ENCODE measurements at regions not wholly inside any gene's neighbourhood (a gene's known extent, or its start where the extent isn't known, plus 50 kb on each side); places are given as distances from the start of the nearest gene placed in this dataset.
"Not testable (repeated sequence)": the region's sequence is repeated elsewhere in the genome, so short reads cannot be mapped to it uniquely, and the experiment has no call there.

DNA sequence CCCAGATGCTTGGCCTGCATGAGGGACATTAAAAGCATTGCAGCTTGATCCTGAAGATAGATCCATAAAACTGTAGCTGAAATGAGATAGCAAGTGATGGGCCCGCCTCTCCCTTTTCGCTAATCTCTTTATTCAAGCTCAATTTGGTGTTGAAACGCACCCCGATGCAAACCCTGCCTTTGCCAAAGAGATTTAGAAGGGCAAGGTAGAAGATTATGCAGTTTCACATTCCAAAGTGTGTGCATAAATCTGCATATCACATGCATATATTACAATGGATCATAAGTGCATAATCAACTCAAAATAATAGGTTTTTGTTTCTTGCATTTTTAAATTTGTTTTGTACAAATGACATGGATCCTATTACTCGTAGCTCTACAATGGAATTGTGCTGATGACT is 80.1 kb upstream of the SHANK2 start:
- no peak for DNase-seq (ENCODE audit: low read depth)

DNA sequence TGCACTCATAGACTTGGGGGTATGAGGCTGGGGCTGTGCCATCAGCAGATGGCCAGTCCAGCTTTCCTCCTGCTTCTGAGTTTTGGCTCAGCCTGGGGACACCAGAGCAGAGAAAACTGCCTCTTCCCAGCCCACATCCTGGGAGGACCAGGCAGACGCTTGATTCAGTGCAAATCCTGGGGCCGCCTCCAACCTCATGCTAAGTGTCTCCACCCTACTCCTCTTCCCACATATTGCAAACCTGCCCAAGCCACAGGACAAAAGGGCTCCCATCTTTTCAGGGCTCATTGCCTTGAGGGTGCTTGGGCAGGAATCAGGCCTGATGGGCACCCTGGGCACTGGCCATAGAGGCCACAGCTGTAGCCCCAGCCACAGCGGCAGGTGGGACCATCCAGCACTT is 79.7 kb upstream of the SHANK2 start:
- DNase-seq (ENCODE audit: low read depth) = no peak

DNA sequence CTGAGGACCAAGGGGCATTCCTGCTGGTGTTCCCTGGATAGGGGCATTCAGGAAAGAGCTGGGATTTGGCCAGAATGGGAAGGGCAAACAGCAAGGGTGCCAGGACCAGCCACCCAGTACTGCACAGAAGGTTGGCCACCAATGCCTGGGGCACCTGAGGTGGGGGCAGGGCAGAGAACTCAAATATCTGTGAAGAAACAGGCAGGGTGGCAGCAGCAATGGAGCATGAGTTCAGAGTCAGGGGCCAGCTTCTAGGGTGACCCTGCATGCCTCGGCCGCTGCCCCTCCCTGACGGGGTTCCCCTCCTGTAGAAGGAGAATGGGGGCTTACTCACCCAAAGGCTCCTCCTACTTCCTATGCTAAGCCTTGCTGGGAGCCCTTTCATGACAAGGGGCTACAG is 79.3 kb upstream of the SHANK2 start:
- DNase-seq (ENCODE audit: low read depth) = no peak

DNA sequence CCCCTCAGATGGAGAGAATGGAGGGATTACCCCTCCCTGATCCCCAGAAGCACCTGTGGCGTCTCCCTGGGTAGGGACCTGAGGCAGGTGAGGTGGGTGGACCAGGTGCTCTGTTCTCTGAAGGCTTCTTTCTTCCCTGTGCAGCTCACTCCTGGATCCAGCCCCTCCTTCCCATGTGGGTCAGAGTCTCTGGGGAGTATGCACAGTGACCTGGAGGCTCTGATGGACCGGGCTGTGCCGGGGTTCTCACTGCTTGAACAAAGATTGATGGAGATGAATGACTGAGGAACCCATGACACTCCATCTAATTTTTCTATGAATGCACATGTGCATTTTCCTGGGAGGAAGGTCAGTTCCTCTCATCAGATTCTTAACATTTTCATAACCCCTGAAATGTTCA is 78.6 kb upstream of the SHANK2 start:
- DNase-seq (ENCODE audit: low read depth) = no peak

DNA sequence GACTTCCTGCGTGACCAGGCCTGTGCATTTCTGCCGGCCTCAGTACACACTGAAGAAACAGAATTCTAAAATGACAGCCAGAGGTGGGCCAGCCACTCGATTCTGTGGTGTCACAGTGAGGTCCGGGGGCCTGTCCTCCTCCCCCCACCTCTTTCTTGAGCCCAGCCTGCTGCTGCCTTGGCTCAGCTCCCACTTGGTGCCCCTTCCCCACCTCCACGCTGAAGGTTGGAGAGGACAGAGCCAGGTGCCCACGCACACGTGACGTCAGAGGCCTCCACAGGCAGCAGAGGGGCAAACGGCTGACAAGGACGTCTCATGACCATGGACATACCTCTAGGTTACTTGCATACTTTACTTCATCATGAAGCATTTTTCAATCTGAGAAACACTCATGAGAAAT is 78.0 kb upstream of the SHANK2 start:
- DNase-seq (ENCODE audit: low read depth) = no peak

DNA sequence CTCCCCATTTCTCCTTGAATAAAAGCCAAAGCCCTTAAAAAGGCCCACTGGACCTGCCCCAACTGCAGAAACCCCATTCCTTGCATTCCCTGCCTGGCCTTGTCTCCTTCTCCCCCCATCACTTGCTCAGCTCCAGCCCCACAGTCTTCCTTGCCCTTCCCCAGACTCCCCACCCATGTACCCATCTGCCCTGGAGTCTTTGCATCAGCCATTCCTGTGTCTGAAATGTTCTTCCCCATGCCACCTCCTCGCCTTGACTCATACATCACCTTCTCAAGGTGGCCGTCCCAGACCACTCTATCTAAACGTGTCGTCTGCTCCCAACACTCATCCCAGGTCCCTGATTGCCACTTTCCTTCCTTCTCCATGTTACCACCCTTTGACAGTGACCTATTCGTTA is 77.4 kb upstream of the SHANK2 start:
- DNase-seq (ENCODE audit: low read depth) = no peak

DNA sequence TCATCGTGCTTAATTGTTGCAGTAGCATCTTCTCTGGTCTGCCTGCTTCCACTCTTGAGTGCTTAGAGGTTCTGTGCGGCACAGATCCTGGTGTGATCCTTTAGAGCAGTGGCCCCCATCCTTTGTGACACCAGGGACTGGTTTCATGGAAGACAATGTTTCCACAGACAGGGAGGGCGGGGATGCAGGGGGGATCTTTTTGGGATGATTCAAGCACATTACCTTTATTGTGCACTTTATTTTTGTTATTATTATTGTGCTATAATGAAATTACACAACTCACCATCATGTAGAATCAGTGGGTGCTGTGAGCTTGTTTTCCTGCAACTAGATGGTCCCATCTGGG is 76.8 kb upstream of the SHANK2 start:
- DNase-seq (ENCODE audit: low read depth) = no peak

DNA sequence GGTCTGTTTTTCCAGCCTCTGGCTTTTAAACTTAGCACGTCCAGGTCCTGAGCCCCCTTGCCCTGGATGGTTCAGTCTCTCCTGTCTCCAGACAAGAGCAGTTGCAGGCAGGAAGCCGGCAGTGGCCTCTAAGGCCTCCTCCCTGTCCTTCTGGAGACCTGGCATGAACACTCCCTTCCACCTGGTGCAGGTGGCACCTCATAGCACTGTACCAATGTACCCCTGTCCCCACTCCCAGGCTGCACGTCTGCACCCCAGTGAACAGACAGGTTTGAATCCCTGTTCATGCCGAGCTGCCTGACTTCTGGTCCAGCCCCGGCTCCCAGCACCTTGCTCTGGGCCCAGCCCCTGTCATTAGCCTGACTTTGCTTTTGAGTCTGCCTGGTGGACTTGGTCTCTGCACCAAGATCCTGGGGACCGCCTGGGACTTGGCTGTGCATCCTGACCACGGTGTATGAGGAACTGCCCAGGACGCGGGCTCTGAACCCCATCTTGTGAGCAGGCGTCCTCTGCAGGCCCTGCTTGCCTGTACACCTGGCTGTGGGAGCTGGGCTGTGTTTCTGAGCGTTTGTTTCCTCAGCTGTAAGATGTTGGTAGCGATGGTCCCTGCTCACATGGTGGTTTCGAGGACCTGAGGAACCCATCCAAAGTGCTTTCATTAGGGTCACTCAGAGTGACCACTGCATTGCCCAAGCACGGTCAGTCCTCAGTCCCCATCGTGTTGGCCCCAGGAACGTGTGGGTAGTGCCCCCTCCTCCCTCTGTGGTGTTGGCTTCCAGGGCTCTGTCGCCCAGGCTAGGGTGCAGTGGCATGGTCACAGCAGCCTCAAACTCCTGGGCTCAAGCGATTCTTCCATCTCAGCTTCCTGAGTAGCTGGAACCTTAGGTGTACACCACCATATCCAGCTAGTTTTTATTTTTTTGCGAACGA is 75.0 kb upstream of the SHANK2 start:
- DNase-seq (ENCODE audit: low read depth) = no peak

DNA sequence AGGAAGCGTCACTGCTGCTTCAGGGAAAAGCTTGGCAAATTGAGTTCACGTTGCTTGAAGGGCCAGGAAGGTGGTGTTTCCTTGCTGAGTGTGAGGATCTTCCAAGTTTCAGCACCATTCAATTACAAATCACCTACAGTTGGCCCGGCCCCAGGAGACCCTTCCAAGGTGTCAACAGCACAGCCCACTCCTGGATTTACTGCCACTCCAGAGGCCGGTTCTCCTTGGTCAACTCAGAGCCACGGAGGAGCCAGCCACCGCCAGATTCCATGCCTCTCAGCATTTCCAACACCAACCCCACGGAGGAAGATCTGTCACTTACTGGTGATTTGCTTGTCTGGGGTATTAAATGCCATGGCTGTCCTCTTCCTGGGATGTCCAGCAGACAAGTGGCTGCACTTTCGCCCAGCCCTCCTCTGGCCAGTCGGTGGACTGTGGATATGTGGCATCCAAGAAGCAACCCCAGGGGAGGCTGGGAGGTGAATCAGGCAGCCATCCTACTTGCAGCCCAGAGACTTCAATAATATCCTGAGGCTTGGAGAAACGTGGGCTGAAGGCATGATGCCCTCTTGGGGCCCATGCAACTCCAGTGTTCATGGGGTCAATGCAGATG is 74.1 kb upstream of the SHANK2 start:
- DNase-seq (ENCODE audit: low read depth) = no peak

DNA sequence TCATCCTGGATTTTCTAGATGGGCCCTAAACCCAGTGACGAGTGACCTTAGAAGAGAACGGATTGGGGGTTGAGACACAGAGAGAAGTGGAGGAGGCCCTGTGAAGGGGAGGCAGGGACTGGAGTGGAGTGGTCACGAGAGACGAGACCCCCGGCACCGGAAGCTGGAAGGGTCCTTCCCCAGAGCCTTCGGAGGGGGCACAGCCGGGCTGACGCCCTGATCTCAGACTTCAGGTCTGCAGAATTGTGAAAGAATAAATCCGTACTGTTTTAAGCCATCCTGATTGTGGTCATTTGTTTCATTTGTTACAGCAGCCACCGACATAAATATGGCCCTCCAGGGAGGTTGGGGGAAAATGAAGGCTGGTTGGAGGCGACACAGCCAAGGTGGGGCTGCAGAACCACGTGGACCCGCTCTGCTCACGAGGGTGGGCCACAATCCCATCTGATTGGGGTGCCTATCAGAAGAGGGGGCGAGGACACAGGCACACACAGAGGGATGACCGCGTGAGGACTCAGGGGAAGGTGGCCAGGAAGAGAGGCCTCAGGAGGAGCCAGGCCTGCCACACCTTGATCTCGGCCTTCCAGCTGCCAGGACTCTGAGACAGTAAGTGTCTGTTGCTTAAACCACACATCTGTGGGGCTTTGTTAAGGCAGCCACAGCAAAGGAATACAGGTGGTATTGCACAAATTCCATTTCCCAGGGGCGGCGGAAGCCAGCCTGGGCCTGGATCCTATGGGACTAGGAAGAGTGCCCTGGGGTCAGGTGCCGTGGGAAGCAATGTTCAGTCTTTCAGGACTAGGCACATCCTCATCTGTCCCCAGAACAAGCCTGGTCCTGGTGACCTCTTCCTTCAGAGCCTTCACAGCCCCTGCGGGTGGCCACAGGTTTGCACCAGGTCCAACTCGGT is 73.3 kb upstream of the SHANK2 start:
- DNase-seq (ENCODE audit: low read depth) = no peak

DNA sequence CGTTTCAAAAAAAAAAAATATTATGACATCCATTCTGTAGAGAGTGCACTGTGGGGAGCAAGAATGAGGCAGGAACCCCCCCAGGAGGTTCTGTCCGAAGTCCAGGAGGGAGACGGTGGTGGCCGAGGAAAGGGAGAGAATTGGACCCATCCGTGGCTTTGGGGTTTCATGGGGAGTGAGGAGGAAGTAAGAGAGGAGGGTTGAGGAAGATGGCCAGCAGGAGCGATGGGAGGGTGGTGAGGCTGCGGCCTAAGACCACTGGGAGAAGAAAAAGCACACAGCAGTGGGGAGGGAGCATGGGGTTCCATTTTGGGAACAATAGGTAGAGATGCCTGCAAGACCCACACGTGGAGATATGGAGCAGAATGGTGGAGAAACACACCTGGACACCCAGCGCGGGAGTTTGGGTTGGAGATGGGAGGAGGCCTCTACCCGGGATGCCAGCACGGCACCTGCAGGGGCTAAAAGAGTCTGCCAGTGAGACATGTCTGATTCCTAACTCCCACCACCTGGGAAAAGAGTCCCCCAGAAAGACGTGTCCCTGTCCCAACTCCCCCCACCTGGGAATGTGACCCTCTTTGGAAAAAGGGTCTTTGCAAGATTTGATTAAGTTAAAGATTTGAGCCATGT is 72.5 kb upstream of the SHANK2 start:
- DNase-seq (ENCODE audit: low read depth) = no peak

DNA sequence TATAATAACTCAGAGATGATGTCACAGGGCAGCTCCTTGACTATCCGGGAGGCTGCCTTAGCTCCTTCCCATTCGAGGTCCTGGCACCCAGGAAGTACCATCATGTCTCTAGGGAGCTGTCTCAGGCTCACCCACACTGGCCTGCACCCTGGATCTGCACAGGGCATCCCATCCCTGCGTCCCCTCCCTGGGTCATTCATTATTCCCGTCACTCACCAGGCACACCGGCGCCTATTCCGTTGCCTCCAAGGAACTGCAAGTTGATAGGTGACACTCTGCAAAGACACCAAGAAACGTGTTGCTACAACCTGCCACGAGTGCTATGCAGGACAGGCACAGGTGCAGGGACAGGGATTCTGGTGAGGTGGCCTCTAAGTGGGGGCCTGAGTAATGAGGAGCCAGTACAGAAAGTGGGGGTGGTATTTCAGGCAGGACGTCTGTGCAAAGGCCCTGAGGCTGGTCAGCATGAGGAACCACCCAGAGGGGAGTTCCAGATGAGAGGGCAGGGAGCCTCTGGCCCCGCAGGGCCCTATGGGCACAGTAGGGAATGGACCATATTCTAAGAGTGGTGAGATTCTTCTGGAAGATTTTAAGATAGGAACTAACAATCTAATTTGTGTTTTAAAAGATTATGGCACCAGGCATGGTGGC is 71.6 kb upstream of the SHANK2 start:
- no peak for DNase-seq (ENCODE audit: low read depth)

DNA sequence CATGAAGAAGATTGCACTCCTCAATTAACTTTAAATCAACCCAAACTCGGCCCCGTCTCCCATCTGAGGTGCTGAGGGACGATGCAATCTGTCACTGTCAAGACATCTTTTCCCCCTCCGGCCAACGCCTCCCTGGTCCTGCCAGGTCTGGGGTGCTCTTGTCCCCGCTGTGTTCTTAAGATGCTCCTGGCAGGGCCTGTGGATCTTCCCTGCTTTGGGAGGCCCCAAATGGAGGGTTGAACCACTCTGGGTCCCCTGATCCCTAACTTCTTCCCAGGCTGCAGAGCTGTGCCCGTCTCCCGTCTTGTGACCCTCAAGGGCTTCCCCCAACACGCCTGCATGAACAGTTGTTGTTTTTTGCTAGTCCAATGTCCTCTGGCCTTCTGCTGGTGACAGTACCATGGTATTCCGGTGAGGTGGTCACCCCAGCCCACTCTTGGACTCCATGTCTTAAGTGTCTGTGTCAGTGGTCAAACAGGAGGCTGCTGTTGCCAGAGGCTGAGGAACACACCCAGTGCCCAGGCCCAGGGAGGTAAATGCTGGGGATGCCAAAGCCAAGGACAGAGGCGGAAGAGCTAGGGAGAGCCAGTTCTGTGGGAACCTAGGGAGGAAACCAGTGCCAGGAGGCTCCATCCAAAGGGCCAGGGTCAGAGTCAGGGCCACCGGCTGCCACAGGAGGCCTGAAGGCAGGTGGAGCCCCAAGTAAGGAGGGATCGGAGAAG is 70.6 kb upstream of the SHANK2 start:
- no peak for DNase-seq (ENCODE audit: low read depth)

DNA sequence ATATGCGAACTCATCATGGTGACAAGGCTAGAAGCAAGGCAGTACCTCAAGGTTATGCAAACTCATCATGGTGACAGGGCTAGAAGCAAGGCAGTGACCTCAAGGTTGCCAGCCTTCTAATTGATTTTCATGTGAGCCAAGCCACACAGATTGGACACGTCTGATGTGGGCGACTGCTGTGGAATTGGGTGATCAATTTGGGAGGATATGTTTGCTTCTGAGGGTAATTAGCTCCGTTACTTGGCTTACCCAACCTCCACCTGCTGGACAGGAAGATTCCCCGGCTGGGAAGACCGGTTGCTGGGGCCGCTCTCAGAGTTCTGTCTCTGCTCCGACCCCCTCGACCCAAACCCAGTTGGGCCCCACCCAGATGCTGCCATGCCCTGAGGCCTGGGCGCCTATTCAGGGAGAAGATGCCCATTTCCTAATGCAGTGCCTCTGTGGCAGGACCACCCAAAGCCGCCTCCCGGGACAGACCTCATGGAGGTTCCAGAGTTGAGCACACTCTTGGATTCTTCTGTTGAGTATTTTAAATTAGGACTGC is 69.9 kb upstream of the SHANK2 start:
- no peak for DNase-seq (ENCODE audit: low read depth)

DNA sequence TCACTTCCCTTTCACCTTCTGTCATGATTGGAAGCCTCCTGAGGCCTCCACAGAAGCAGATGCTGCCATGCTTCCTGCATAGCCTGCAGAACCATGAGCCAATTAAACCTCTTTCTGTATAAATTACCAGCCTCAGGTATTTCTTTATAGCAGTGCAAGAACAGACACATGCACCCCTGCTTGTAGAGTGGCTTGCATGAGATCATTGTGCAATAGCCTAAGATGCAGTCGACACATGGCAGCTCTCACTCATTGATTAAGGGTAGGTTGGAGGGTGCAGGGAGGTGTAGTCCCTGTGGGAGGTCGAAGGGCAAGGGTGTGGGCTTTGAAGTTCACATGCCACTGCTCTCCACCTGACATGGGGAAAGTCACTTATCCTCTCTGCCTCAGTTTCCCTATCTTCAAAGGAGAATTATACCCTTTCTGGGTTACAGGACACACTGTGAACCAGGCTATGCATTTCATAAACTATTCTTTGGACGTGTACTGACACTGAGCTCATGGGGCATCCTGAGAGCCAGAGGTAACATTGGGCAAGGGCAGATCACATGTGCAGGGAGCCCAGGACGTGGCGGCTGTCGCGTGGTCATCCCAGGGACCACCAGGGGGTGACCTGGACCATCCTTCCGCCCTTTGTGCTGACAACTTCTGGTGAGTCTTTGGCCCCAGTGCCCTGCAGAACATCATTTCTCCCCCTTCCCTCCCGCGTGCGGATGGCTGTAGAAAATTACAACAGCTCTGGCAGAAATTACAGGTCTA is 69.2 kb upstream of the SHANK2 start:
- no peak for DNase-seq (ENCODE audit: low read depth)

DNA sequence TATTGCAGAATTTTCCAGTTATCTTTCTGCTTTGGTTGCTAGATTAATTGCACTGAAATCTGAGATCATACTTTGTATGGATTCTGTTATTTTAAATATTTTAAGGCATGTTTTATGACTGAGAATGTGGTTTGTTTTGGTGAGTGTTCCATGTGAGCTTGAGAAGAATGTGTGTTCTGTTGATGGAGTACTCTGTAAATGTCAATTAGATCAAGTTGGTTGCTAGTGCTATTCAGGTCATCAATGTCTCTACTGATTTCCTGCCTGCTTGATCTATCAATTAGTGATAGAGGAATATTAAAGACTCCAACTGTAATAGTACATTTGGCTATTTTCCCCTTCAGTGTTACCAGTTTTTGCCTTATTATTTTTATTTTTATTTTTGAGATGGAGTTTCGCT is 64.3 kb upstream of the SHANK2 start:
- DNase-seq (ENCODE audit: low read depth) = no peak

DNA sequence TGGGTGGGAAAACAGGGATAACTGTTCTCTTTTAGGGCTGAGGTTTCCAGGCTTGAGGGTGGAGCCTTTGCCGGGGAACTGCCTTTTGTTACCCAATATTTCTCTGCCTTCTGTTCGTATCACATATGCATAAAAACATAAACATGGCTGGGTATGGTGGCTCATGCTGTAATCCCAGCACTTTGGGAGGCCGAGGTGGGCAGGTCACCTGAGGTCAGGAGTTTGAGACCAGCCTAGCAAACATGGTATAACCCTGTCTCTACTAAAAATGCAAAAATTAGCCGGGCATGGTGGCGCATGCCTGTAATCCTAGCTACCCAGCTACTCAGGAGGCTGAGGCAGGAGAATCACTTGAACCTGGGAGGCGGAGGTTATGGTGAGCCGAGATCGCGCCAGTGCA is 60.2 kb upstream of the SHANK2 start:
- DNase-seq (ENCODE audit: low read depth) = not testable (repeated sequence)

DNA sequence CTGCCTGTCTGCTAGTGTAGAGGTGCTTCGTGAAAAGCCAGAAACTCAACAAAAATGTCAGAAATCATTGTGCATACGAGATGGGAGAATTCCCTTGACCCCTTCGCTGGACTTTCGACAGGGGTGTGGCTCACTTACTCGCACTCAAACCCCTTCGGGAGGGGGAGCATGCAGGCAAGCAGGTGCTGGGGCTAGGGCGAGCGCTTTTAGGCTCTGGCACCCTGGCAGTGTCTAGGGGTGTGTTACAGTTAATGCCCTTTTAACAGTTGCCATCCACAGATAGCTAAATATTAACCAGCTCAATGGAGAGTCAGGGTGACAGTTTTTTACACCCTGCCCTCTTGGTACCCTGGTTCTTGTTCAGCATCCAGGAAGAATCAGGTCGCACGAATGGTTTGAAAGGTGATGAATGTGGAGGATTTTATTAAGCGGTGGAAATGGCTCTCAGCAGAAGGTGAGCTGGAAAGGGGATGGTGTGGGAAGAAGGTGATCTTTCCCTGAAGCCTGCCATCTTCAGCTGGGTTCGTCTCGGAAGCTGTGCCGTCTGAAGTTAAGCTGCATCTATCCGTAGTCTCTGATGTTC is 59.6 kb upstream of the SHANK2 start:
- DNase-seq (ENCODE audit: low read depth) = no peak

DNA sequence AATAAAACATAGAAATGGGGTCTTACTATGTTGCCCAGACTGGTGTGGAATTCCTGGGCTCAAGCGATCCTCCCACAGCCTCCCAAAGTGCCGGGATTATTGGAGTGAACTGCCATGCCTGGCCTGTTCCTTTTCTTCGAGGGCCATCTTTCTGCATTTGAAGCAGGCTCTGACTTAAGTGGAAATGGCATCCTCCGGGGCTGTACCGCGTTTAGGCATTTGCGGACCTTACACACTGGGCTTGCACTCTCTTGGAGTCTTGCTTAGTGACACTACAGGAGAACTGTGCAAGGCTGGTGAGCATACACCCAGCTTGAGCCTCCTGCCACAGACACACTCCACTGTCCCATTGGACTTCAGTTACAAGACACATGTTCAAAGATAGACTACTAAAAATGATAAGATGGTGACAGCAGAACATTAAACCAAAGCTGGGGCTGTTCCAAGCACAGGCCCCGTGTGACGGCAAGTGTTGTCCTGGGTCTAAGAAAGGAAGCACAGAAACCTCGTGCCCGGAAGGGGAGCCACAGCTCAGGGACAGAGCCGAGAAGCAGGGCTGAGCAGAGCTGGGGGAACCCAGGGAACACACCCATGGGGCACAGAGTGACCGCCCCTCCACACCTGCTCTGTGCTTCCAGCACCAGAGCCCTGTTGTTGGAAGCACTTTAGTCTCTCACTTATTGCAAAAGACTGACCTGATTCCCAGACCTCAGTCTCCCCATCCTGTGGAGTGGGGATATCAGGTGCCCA is 59.0 kb upstream of the SHANK2 start:
- DNase-seq (ENCODE audit: low read depth) = no peak

All from EH (cell line).